ENCODE measurements at regions not wholly inside any gene's neighbourhood (a gene's known extent, or its start where the extent isn't known, plus 50 kb on each side); places are given as distances from the start of the nearest gene placed in this dataset.

DNA sequence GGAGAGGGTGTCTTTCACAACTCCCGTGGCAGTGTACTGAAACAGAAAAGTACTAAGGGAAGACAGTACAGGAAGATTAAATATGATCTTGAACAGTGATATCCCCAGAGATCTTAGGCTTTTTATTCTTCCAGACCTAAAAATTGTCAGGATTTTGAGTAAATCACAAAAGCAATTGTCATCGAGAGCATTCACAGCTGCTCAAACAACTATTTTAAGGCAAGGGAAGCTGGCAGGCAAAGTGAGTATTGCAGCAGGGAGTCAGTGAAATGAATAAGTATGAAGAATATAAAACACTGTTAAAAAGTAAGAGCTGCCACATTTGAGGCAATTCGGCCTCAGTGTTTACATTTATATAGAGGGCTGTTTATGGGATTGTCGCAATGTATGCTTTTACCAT is 479.0 kb downstream of the CAAP1 start:
- TF ChIP-seq CREB1 (IDR thresholded peaks at IDR 0.05; ENCODE audit: low read depth): no peak
- TF ChIP-seq, protein P1, sequence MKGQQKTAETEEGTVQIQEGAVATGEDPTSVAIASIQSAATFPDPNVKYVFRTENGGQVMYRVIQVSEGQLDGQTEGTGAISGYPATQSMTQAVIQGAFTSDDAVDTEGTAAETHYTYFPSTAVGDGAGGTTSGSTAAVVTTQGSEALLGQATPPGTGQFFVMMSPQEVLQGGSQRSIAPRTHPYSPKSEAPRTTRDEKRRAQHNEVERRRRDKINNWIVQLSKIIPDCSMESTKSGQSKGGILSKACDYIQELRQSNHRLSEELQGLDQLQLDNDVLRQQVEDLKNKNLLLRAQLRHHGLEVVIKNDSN (IDR thresholded peaks at IDR 0.05): no peak
- TF ChIP-seq ZBTB7A (IDR thresholded peaks at IDR 0.05; ENCODE audit: low read depth): no peak
- TF ChIP-seq, protein P2, sequence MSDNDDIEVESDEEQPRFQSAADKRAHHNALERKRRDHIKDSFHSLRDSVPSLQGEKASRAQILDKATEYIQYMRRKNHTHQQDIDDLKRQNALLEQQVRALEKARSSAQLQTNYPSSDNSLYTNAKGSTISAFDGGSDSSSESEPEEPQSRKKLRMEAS (IDR thresholded peaks at IDR 0.05): no peak
- no peak for TF ChIP-seq CEBPB (IDR thresholded peaks at IDR 0.05)
- no peak for TF ChIP-seq NFIC (IDR thresholded peaks at IDR 0.05)
- no peak for TF ChIP-seq EP300 (IDR thresholded peaks at IDR 0.05; ENCODE audit: borderline replicate concordance)
- TF ChIP-seq, protein P3, sequence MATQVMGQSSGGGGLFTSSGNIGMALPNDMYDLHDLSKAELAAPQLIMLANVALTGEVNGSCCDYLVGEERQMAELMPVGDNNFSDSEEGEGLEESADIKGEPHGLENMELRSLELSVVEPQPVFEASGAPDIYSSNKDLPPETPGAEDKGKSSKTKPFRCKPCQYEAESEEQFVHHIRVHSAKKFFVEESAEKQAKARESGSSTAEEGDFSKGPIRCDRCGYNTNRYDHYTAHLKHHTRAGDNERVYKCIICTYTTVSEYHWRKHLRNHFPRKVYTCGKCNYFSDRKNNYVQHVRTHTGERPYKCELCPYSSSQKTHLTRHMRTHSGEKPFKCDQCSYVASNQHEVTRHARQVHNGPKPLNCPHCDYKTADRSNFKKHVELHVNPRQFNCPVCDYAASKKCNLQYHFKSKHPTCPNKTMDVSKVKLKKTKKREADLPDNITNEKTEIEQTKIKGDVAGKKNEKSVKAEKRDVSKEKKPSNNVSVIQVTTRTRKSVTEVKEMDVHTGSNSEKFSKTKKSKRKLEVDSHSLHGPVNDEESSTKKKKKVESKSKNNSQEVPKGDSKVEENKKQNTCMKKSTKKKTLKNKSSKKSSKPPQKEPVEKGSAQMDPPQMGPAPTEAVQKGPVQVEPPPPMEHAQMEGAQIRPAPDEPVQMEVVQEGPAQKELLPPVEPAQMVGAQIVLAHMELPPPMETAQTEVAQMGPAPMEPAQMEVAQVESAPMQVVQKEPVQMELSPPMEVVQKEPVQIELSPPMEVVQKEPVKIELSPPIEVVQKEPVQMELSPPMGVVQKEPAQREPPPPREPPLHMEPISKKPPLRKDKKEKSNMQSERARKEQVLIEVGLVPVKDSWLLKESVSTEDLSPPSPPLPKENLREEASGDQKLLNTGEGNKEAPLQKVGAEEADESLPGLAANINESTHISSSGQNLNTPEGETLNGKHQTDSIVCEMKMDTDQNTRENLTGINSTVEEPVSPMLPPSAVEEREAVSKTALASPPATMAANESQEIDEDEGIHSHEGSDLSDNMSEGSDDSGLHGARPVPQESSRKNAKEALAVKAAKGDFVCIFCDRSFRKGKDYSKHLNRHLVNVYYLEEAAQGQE (IDR thresholded peaks at IDR 0.05; ENCODE audit: low read depth): no peak
- TF ChIP-seq RAD21 (IDR thresholded peaks at IDR 0.05; ENCODE audit: low read depth): no peak
- no peak for TF ChIP-seq TAF1 (IDR thresholded peaks at IDR 0.05; ENCODE audit: low read depth)
- no peak for TF ChIP-seq YY1 (IDR thresholded peaks at IDR 0.05; ENCODE audit: low read depth)
- no peak for TF ChIP-seq TEAD4 (IDR thresholded peaks at IDR 0.05)
- no peak for TF ChIP-seq TCF12 (IDR thresholded peaks at IDR 0.05; ENCODE audit: low read depth)
- TF ChIP-seq FOXM1 (IDR thresholded peaks at IDR 0.05; ENCODE audit: borderline replicate concordance, low read depth): no peak
- no peak for TF ChIP-seq EGR1 (IDR thresholded peaks at IDR 0.05)

DNA sequence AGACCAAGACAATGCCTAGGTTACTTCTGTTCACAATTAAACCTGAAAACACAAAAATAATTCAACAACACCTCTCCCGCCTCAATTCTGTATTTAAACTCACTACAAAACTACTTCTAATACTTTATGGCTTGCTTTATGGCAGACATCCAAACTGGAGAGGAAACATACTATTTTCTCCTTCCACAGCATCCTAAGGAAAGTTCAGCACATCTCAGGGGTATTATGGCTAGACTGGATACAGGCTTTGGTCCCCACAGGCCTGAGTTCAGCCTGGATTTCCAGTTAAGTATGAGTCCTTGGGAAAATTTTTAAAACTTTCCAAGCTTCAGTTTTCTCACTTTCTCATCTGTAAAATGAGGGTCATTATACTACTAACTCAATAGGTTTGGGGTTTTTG is 480.2 kb downstream of the CAAP1 start:
- no peak for TF ChIP-seq CEBPB (IDR thresholded peaks at IDR 0.05)
- TF ChIP-seq EGR1 (IDR thresholded peaks at IDR 0.05): no peak
- TF ChIP-seq YY1 (IDR thresholded peaks at IDR 0.05; ENCODE audit: low read depth): no peak
- no peak for TF ChIP-seq TAF1 (IDR thresholded peaks at IDR 0.05; ENCODE audit: low read depth)
- no peak for TF ChIP-seq TEAD4 (IDR thresholded peaks at IDR 0.05)
- TF ChIP-seq, protein P1 (IDR thresholded peaks at IDR 0.05): no peak
- no peak for TF ChIP-seq RAD21 (IDR thresholded peaks at IDR 0.05; ENCODE audit: low read depth)
- no peak for TF ChIP-seq ZBTB7A (IDR thresholded peaks at IDR 0.05; ENCODE audit: low read depth)

DNA sequence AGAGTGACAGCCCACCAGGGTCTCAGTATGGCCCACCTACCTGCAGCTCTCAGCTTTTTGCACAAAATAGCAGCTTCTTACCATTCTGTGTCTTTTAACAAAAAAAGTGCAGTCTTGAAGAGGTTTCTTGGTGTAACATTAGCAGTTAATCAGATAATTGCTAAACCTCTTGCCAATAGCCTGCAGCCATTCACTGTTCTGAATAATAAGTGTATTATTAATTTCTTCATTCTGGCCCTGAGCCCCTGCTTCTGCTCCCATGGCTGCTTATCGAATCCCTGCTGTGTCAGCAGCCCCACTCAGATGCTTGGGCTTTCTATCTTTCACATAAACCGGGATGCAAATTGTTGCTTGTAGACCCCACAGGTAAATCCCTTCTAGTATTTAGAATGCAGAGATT is 485.9 kb downstream of the CAAP1 start:
- no peak for TF ChIP-seq EP300 (IDR thresholded peaks at IDR 0.05; ENCODE audit: borderline replicate concordance)
- no peak for TF ChIP-seq TAF1 (IDR thresholded peaks at IDR 0.05; ENCODE audit: low read depth)
- TF ChIP-seq, protein P3 (IDR thresholded peaks at IDR 0.05; ENCODE audit: low read depth): no peak
- no peak for TF ChIP-seq CEBPB (IDR thresholded peaks at IDR 0.05)
- TF ChIP-seq RAD21 (IDR thresholded peaks at IDR 0.05; ENCODE audit: low read depth): no peak
- no peak for TF ChIP-seq EGR1 (IDR thresholded peaks at IDR 0.05)
- TF ChIP-seq, protein P1 (IDR thresholded peaks at IDR 0.05): no peak
- TF ChIP-seq, protein P2 (IDR thresholded peaks at IDR 0.05): no peak

DNA sequence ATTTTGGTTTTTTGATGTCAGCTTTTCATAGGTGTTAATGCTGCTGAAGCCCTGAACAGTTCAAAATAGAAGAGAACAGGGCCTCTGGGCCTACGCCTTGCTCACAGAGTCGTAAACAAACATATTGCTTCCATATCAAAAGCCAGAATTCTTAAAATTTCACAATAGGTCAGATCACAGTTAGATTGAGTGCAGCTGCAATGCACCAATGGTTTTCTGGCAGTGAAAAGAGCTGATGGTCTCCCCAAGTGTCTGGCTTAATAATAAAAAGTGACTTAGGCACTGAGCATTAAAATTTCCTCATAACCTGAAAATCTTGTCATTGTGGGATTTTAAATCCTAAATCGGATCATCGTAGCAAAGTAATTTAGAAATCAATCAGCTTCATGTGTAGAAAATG is 493.0 kb downstream of the CAAP1 start:
- TF ChIP-seq TEAD4 (IDR thresholded peaks at IDR 0.05) (no peak), FOXM1 (IDR thresholded peaks at IDR 0.05; ENCODE audit: borderline replicate concordance, low read depth) (no peak), TCF12 (IDR thresholded peaks at IDR 0.05; ENCODE audit: low read depth) (no peak)

DNA sequence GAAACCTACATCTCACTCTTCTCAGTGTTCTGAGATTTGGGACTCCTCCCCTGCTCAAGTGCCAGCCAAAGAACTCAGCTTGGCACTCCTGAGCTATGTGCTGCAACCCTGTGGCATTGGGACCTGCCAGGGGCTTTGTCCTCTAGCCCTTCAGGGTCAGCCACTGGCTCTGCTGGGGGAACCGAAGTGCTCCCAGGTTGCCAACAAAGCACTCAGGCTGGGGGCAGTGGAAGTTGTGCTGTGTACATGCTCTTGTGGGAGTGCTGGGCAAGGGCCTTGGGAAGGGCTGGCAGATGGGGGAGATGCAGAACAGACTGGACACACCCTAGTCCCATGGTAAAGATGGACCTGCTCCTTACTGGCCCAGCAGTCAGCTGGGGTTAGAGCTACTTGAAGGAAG is 498.6 kb downstream of the CAAP1 start:
- no peak for TF ChIP-seq YY1 (IDR thresholded peaks at IDR 0.05; ENCODE audit: low read depth)
- no peak for TF ChIP-seq ZBTB7A (IDR thresholded peaks at IDR 0.05; ENCODE audit: low read depth)
- TF ChIP-seq, protein P2 (IDR thresholded peaks at IDR 0.05): no peak
- no peak for TF ChIP-seq EGR1 (IDR thresholded peaks at IDR 0.05)
- TF ChIP-seq TCF12 (IDR thresholded peaks at IDR 0.05; ENCODE audit: low read depth): no peak
- TF ChIP-seq, protein P3 (IDR thresholded peaks at IDR 0.05; ENCODE audit: low read depth): no peak

Measured in Ishikawa (cell line).